BLaER1 treated with 17β-estradiol and CSF1 and Interleukin-3, amounts not matched to agents 10 nM and 100 nM (cell line): ENCODE measurements at regions not wholly inside any gene's neighbourhood (a gene's known extent, or its start where the extent isn't known, plus 50 kb on each side); places are given as distances from the start of the nearest gene placed in this dataset.

Source experiments
- H3K27ac ChIP-seq, 11 experiments: shearing (Covaris generic); formaldehyde crosslinking; 2 replicates each; pipeline ENCODE4 v1.8.1; 2022
- H3K27me3 ChIP-seq, 11 experiments: shearing (Covaris generic); formaldehyde crosslinking; 2 replicates each; pipeline ENCODE4 v1.8.1; 2022
- H3K36me3 ChIP-seq, 11 experiments: shearing (Covaris generic); formaldehyde crosslinking; 2 replicates each; pipeline ENCODE4 v1.8.1; 2022
- H3K4me1 ChIP-seq, 10 experiments: shearing (Covaris generic); formaldehyde crosslinking; 2 replicates each; pipeline ENCODE4 v1.8.1; 2022
- H3K4me2 ChIP-seq, 11 experiments: shearing (Covaris generic); formaldehyde crosslinking; 2 replicates each; pipeline ENCODE4 v1.8.1; 2022
- H3K4me3 ChIP-seq, 10 experiments: shearing (Covaris generic); formaldehyde crosslinking; 2 replicates each; pipeline ENCODE4 v1.8.1; 2022
- H3K9ac ChIP-seq, 11 experiments: shearing (Covaris generic); formaldehyde crosslinking; 2 replicates each; pipeline ENCODE4 v1.8.1; 2022
- H3K9me3 ChIP-seq, 11 experiments: shearing (Covaris generic); formaldehyde crosslinking; replicated peaks in 1 of 11; 2 replicates each; pipeline ENCODE4 v1.8.1; 2022
- H4K20me1 ChIP-seq, 11 experiments: shearing (Covaris generic); formaldehyde crosslinking; 2 replicates each; pipeline ENCODE4 v1.8.1; 2022
- Cebpa-rat ChIP-seq, 11 experiments: shearing (Covaris generic); IDR thresholded peaks; 2 replicates each; pipeline ENCODE4 v1.8.1; 2022

DNA sequence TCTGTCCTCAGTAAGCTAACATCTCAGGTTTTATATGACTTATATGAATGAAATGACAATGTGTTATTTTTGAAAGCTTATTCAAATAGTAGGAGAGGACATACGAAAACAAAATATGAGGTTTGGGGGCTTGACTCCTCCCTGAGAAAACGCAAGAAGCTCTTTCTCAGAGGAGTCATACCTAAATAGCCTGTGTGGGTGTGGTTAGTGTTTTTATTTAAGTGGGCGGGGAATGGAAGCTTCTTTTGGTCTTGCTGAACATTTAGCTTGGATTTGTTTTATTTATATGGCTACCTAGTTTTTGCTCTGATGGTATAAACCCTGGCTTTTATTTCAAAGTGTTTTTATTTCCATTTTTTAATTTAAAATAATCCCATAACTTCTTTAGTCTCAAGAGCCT lies 72.1 kb upstream of the DSG1 start:
- H3K9me3 ChIP-seq, result no peaks in the 10 kb centered on the region
- H3K4me2 ChIP-seq, result no peak overlapping the region
- TF ChIP-seq Cebpa-rat (IDR thresholded peaks at IDR 0.05), result no peak
- H3K4me1 ChIP-seq, result no peaks in the 10 kb centered on the region
- H3K4me3 ChIP-seq, result no peak overlapping the region
- H3K27me3 ChIP-seq, result no peaks in the 10 kb centered on the region
- no peaks in the 10 kb centered on the region for H3K36me3 ChIP-seq
- no peaks in the 10 kb centered on the region for H4K20me1 ChIP-seq
- H3K27ac ChIP-seq, result no peak overlapping the region
- H3K9ac ChIP-seq, result no peak overlapping the region

DNA sequence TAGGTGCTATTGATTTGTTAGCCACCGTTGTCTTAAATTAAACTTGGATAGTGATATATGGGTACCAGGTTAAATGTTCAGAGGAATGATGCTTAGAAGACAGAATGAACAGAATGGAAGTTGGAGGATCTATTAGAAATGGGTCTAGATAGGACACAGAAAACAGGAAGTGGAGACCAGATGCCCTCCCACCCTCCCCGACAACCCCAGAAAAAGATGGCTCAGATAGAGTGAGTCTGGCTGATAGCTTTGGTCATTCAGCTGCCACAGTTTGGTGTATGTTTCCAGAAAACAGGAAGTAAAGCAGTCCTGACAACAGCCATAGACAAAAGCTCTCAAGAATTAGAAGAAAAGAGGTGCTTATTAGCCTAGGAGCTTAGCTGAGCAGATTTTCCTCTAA lies 71.5 kb upstream of the DSG1 start:
- Histone ChIP-seq H3K36me3 (no peaks in the 10 kb centered on the region), H3K4me1 (no peaks in the 10 kb centered on the region), H3K27ac (no peak overlapping the region), H3K9ac (no peak overlapping the region), H3K9me3 (no peaks in the 10 kb centered on the region), H3K27me3 (no peaks in the 10 kb centered on the region), H4K20me1 (no peaks in the 10 kb centered on the region), H3K4me3 (no peak overlapping the region), H3K4me2 (no peak overlapping the region)
- no peak for TF ChIP-seq Cebpa-rat (IDR thresholded peaks at IDR 0.05)

DNA sequence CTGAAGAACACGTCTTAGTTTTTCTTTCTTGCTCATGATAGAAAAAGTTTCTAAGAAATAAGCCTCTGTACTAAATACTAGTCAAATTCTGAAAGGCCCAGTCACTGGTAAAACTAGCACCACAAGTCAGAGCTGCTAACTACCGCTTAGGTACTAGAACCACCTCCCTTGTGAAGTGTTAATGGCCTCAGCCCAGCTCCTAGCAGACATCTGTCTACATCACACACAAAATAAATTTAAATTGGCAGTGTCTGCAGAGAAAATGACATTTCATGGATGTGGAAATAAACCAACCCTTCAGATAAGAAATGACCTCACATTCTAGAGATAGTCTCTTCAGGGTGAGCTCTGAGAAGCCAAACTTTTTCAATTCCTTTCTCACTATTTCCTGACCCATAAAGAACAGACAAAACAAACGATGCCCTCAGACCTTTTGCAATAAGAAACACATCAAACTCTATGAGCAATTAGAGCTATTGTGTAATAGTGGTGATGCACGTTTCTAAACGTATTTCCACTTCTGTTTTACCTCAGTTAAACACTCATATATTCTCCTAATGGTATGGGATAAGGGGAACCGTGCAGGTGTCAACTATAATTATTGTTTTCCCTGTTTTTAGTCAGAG lies 70.3 kb upstream of the DSG1 start:
- Histone ChIP-seq H3K4me2 (no peak overlapping the region), H4K20me1 (no peaks in the 10 kb centered on the region), H3K36me3 (no peaks in the 10 kb centered on the region), H3K27me3 (no peaks in the 10 kb centered on the region), H3K9me3 (no peaks in the 10 kb centered on the region), H3K27ac (no peak overlapping the region), H3K4me3 (no peak overlapping the region), H3K4me1 (no peaks in the 10 kb centered on the region), H3K9ac (no peak overlapping the region)
- peak in 2 of 11 experiments; percentile 27 to 53; a peak in 1 of 22 replicates for TF ChIP-seq Cebpa-rat (IDR thresholded peaks at IDR 0.05)

DNA sequence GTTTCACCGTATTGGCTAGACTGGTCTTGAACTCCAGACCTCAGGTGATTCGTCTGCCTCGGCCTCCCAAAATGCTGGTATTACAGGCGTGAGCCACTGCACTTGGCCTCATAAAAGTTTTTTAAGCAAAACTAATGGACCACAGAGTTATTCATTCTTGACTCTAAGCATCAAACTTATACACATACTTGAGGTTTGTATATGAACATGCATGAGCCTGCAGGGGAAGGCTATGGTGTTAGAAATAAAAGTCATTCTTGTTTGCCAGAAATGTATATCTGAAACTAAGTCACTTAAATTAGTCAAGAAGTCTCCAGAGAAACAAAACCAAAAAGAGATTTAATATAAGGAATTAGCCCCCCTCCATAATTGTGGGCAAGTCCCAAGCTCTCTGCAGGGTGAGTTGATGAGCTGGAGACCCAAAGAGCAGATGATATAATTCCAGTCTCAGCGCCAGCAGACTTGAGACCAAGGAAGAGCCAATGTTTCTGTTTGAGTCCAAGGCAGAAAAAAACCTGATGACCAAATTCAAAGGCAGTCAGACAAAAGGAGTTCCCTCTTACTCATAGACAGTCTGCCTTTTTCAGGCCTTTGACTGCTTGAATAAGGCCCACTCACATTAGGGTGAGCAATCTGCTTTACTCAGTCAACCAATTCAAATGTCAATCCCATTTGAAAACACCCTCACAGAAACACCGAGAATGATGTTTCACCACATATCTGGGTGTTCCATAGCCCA lies 69.0 kb upstream of the DSG1 start:
- TF ChIP-seq Cebpa-rat (IDR thresholded peaks at IDR 0.05), result no peak
- H3K27me3 ChIP-seq, result no peaks in the 10 kb centered on the region
- no peaks in the 10 kb centered on the region for H3K4me1 ChIP-seq
- H3K4me2 ChIP-seq, result no peak overlapping the region
- H3K9ac ChIP-seq, result no peak overlapping the region
- H4K20me1 ChIP-seq, result no peaks in the 10 kb centered on the region
- no peak overlapping the region for H3K27ac ChIP-seq
- H3K4me3 ChIP-seq, result no peak overlapping the region
- H3K9me3 ChIP-seq, result no peaks in the 10 kb centered on the region
- no peaks in the 10 kb centered on the region for H3K36me3 ChIP-seq

DNA sequence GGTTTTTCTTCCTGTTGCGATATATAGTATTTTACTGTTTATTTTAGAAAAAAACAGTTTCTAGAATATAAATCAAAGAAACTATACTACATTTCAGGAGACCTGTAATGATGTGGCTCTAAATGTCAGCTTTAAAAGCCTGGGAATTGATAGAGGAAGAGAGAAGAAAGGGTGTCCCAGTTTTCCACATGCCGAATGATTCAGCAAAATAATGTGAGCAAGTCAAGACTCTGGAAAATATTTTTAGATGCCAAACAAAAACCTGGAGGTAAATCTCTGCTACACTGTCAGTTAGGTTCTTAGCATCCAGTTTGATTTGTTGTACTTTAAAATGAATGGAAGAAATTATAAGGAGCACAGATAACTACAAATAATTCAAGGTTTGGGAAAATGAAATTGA lies 67.1 kb upstream of the DSG1 start:
- TF ChIP-seq Cebpa-rat (IDR thresholded peaks at IDR 0.05), result no peak
- Histone ChIP-seq H3K4me3 (no peak overlapping the region), H3K4me2 (no peak overlapping the region), H4K20me1 (no peaks in the 10 kb centered on the region), H3K27ac (no peak overlapping the region), H3K9ac (no peak overlapping the region), H3K27me3 (no peaks in the 10 kb centered on the region), H3K9me3 (no peaks in the 10 kb centered on the region), H3K4me1 (no peaks in the 10 kb centered on the region), H3K36me3 (no peaks in the 10 kb centered on the region)

DNA sequence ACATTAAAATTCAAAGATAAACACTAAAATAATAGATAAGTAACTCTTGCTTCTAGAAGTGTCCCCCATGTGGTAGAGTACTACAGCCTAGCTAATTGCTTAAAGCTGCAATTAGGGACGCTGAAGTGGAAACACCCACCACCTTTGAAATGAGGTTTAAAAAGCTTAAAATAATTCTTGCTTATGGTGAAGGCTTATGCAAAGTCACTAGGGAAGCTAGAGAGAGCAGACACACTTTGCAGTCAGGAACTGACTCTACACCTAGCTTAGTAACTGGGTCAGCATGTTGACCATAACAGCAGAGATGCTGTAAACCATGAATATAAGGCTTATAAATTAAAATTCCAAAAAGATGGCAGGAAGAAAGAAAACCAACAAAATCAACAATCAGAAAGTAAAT lies 65.4 kb upstream of the DSG1 start:
- H3K4me2 ChIP-seq, result no peak overlapping the region
- no peak overlapping the region for H3K27ac ChIP-seq
- no peaks in the 10 kb centered on the region for H3K4me1 ChIP-seq
- no peak overlapping the region for H3K9ac ChIP-seq
- H3K9me3 ChIP-seq, result no peaks in the 10 kb centered on the region
- no peak for TF ChIP-seq Cebpa-rat (IDR thresholded peaks at IDR 0.05)
- H3K36me3 ChIP-seq, result no peaks in the 10 kb centered on the region
- no peak overlapping the region for H3K4me3 ChIP-seq
- no peaks in the 10 kb centered on the region for H3K27me3 ChIP-seq
- no peaks in the 10 kb centered on the region for H4K20me1 ChIP-seq

DNA sequence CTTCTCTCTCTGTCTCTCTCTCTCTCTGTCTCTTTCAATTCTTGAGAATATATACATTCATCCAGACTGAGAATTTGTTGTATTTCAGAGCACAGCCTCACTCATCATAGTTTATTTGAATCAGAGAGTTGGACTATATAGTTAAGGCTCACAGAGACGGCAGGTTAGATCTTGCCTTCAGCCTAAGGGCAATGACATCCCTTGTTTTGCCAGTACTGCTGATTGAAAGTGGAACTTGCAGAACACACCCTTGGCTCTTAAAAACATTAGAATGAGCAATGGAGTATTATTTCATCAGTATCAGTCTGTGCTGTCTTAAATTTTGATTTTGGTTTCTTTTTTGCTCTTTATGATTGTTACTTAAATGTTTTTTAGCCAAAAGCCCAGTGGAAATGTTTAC lies 62.0 kb upstream of the DSG1 start:
- TF ChIP-seq Cebpa-rat (IDR thresholded peaks at IDR 0.05), result no peak
- no peaks in the 10 kb centered on the region for H4K20me1 ChIP-seq

DNA sequence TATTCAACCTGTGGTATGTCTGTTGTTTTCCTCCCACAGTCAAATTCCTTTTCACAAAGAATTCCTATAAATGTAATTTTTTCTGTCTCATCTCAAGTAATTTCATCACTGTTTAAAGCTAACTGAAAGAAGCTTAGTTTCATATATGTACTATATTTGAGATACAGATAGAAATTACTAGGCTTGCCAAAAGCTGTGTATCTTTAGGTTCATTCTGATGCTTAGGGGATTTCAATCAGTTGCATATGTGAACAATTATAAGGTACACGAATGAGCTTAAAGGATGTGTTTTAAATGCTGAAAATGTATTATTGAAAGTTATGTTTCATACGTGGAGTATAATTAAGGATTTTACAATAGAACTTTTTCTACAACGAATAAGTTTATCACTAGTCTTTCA lies 59.2 kb upstream of the DSG1 start:
- Histone ChIP-seq H4K20me1 (no peaks in the 10 kb centered on the region), H3K9ac (no peak overlapping the region), H3K4me1 (no peaks in the 10 kb centered on the region), H3K9me3 (no peaks in the 10 kb centered on the region), H3K27ac (no peak overlapping the region), H3K4me3 (no peak overlapping the region), H3K27me3 (no peaks in the 10 kb centered on the region), H3K36me3 (no peaks in the 10 kb centered on the region), H3K4me2 (no peak overlapping the region)
- TF ChIP-seq Cebpa-rat (IDR thresholded peaks at IDR 0.05), result no peak

More for the DNA sequence above, 62.0 kb upstream of the DSG1 start:
- Histone ChIP-seq H3K4me2 (no peak overlapping the region), H3K27ac (no peak overlapping the region), H3K9ac (no peak overlapping the region), H3K4me1 (no peaks in the 10 kb centered on the region), H3K9me3 (no peaks in the 10 kb centered on the region), H3K36me3 (no peaks in the 10 kb centered on the region), H3K4me3 (no peak overlapping the region), H3K27me3 (no peaks in the 10 kb centered on the region)

DNA sequence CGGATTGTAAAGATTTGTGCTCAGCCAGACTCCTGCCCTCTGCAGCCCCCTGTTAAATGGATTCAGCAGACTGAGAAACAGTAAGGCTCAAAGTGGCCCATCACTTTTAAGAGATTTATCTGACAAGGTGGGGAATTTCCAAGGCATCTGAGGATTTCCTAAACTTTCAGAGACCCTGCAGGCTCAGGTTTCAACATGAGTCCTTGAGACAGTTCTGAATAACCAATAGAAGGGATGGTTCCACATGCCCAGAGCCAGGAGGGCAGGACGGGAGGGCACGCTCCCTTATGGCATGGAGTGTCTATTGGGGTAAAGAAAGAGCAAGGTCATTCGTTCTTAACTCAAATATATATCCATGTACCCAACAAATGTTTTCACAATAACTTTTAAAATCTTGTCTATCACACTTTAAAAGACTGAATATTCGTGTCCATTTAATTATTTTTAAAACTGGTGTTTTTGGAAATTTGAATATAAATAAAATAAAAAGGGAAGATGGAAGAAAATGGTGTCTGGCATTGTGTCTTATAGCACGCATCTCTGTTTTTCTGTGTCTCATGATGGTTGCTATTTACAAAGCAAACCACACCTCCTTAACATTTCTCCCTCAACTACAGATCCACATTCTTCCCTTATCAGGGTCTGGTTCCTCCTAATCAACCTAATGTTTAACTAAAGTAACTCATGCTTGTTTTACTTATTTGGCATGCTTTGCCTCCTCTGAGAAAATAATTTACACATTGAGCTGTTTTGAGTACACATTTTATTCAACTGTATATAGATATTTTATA lies 56.0 kb upstream of the DSG1 start:
- Histone ChIP-seq H4K20me1 (no peaks in the 10 kb centered on the region), H3K9ac (no peak overlapping the region), H3K4me2 (no peak overlapping the region), H3K36me3 (no peaks in the 10 kb centered on the region), H3K27ac (no peak overlapping the region), H3K4me1 (no peaks in the 10 kb centered on the region), H3K27me3 (no peaks in the 10 kb centered on the region), H3K9me3 (no peaks in the 10 kb centered on the region), H3K4me3 (no peak overlapping the region)
- no peak for TF ChIP-seq Cebpa-rat (IDR thresholded peaks at IDR 0.05)
